ENCODE measurements at regions not wholly inside any gene's neighbourhood (a gene's known extent, or its start where the extent isn't known, plus 50 kb on each side); places are given as distances from the start of the nearest gene placed in this dataset.

- Mint-ChIP-seq H3K9me3 (no peaks in the 10 kb centered on the region), H3K4me1 (peaks cover 6% of the 10 kb centered on the region), H3K27ac (no peak overlapping the region), H3K4me3 (no peak overlapping the region), H3K36me3 (ENCODE audit: low read depth) (no peaks in the 10 kb centered on the region), H3K27me3 (ENCODE audit: low read depth) (no peaks in the 10 kb centered on the region)
- TF ChIP-seq, protein P1, sequence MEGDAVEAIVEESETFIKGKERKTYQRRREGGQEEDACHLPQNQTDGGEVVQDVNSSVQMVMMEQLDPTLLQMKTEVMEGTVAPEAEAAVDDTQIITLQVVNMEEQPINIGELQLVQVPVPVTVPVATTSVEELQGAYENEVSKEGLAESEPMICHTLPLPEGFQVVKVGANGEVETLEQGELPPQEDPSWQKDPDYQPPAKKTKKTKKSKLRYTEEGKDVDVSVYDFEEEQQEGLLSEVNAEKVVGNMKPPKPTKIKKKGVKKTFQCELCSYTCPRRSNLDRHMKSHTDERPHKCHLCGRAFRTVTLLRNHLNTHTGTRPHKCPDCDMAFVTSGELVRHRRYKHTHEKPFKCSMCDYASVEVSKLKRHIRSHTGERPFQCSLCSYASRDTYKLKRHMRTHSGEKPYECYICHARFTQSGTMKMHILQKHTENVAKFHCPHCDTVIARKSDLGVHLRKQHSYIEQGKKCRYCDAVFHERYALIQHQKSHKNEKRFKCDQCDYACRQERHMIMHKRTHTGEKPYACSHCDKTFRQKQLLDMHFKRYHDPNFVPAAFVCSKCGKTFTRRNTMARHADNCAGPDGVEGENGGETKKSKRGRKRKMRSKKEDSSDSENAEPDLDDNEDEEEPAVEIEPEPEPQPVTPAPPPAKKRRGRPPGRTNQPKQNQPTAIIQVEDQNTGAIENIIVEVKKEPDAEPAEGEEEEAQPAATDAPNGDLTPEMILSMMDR (IDR thresholded peaks at IDR 0.05; ENCODE audit: unreplicated experiment in 3 of 3), result no peak
Measured at GRCh38 chrX:22516893-22517292, 244.2 kb downstream of the CBLL2 start.

DNA sequence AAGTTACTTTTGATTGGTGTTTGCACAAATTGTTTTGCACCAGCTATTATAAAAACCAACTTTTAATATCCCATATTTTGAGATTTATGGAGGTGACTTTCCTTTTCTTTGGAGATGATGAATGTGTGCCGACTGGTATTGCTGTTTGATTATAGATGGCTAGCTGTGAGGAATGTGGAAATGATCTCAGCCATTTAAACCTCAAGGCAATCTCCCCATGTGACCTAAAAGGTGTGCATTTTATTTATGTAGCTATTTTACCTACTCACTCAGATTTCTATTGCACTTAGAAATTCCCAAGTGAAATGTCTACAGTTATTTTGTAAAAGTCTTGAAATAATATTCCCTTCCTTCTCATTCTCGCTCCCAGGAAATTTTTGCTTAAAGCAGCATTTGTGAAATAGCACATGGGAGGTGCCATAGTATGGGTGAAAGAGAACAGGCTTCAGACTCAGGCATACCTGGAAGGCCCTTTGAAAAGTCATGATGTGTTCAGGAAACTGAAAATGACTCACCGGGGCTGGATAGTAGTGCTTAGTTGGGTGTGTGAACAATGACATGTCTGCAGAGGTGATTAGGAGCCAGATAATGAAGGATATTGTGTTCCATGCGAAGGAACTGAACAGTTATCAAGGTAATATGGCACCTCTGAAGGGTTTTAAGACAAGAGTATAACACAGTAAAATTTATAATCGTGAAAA lies 247.6 kb downstream of the CBLL2 start:
- H3K9me3 Mint-ChIP-seq, result peaks cover 3% of the 10 kb centered on the region
- peaks cover 6% of the 10 kb centered on the region for H3K4me1 Mint-ChIP-seq
- H3K27me3 Mint-ChIP-seq (ENCODE audit: low read depth), result no peaks in the 10 kb centered on the region
- no peak overlapping the region for H3K4me3 Mint-ChIP-seq
- TF ChIP-seq, protein P1 (IDR thresholded peaks at IDR 0.05; ENCODE audit: unreplicated experiment in 3 of 3), result no peak
- no peaks in the 10 kb centered on the region for H3K36me3 Mint-ChIP-seq (ENCODE audit: low read depth)
- H3K27ac Mint-ChIP-seq, result no peak overlapping the region

DNA sequence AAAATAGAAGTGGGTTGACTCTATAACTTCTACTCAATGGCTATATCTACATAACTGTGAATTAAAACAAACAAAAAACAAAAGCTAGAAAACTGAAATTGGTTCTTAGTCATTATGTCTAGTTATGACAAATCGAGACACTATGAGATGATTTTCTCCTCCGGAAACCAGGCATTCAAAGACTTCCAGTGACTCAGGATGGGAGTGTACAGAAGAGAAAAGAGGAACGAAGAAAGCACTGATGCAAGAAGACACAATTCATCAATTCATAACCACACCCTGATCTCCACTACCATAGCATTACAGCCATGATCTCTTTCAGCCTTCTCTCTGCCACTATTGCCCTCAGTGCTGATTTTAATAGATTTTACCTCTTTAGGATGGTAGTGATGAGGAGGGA lies 253.6 kb downstream of the CBLL2 start:
- no peak overlapping the region for H3K4me3 Mint-ChIP-seq
- H3K4me1 Mint-ChIP-seq, result no peaks in the 10 kb centered on the region
- H3K36me3 Mint-ChIP-seq (ENCODE audit: low read depth), result no peaks in the 10 kb centered on the region
- no peaks in the 10 kb centered on the region for H3K27me3 Mint-ChIP-seq (ENCODE audit: low read depth)
- peaks cover 18% of the 10 kb centered on the region for H3K9me3 Mint-ChIP-seq
- H3K27ac Mint-ChIP-seq, result no peak overlapping the region
- TF ChIP-seq, protein P1 (IDR thresholded peaks at IDR 0.05; ENCODE audit: unreplicated experiment in 3 of 3), result no peak

- no peak overlapping the region for H3K4me3 Mint-ChIP-seq
- TF ChIP-seq, protein P1 (IDR thresholded peaks at IDR 0.05; ENCODE audit: unreplicated experiment in 3 of 3), result no peak
- H3K27ac Mint-ChIP-seq, result no peak overlapping the region
- H3K27me3 Mint-ChIP-seq (ENCODE audit: low read depth), result no peaks in the 10 kb centered on the region
- H3K9me3 Mint-ChIP-seq, result peaks cover 18% of the 10 kb centered on the region
- H3K36me3 Mint-ChIP-seq (ENCODE audit: low read depth), result no peaks in the 10 kb centered on the region
- no peaks in the 10 kb centered on the region for H3K4me1 Mint-ChIP-seq
Measured at GRCh38 chrX:22527302-22527701, 254.6 kb downstream of the CBLL2 start.

DNA sequence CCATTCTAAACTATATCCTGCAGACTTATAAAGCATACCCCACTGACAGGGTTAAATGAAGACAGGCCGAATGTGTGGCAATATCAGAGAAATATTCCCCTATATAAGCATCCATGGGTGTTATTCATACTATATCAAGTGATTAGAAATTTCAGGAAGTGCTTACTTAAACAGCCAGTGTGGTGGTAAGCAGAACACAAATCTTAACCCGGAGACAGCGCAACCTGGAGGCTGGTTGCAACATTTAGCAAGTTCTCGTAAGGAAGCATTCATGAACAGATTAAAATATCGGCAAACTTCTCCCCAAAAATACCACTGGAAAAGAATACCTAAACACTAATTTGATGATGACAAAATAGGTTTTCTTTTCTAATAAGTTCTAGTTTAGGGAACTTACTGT lies 261.2 kb downstream of the CBLL2 start:
- peaks cover 13% of the 10 kb centered on the region for H3K9me3 Mint-ChIP-seq
- no peaks in the 10 kb centered on the region for H3K36me3 Mint-ChIP-seq (ENCODE audit: low read depth)
- H3K4me3 Mint-ChIP-seq, result no peak overlapping the region
- H3K27me3 Mint-ChIP-seq (ENCODE audit: low read depth), result no peaks in the 10 kb centered on the region
- TF ChIP-seq, protein P1 (IDR thresholded peaks at IDR 0.05; ENCODE audit: unreplicated experiment in 3 of 3), result no peak
- no peak overlapping the region for H3K27ac Mint-ChIP-seq
- peaks cover 6% of the 10 kb centered on the region for H3K4me1 Mint-ChIP-seq

DNA sequence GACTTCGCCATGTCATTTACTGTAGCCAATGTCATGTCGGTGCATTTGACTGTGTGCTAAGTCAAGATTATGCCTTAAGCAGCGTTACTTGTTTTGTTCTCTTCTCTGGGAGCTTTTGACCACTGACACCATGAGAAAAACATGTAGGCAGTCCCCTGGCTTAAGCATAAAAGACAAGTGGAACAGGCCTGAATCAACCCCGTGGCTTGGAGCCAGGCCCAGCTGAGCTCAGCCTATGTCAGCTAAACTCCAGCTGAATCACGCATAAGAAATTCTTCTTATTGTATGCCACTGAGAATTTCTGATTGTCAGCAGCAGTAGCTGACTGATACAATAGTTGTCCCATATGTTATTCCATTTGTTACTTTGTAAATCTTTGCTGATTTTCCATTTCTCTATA lies 261.9 kb downstream of the CBLL2 start:
- H3K27ac Mint-ChIP-seq, result no peak overlapping the region
- TF ChIP-seq, protein P1 (IDR thresholded peaks at IDR 0.05; ENCODE audit: unreplicated experiment in 3 of 3), result no peak

More for the DNA sequence above, 261.9 kb downstream of the CBLL2 start:
- no peak overlapping the region for H3K4me3 Mint-ChIP-seq
- H3K36me3 Mint-ChIP-seq (ENCODE audit: low read depth), result no peaks in the 10 kb centered on the region
- H3K9me3 Mint-ChIP-seq, result peaks cover 7% of the 10 kb centered on the region
- H3K4me1 Mint-ChIP-seq, result peaks cover 6% of the 10 kb centered on the region
- H3K27me3 Mint-ChIP-seq (ENCODE audit: low read depth), result no peaks in the 10 kb centered on the region

Data from nephron (organoid).